ENCODE measurements at regions not wholly inside any gene's neighbourhood (a gene's known extent, or its start where the extent isn't known, plus 50 kb on each side); places are given as distances from the start of the nearest gene placed in this dataset.
"Not testable (repeated sequence)": the region's sequence is repeated elsewhere in the genome, so short reads cannot be mapped to it uniquely, and the experiment has no call there.

GRCh38 chr2:64737547-64737946 is 83.8 kb upstream of the SERTAD2 start:
- DNase-seq, result no peak
- in situ Hi-C loops (cut with MboI; ENCODE audit: low pct_unique_long_range_greater_than_20kb, low sequenced_read_pairs), result no loop called here

- in situ Hi-C loops (cut with MboI; ENCODE audit: low pct_unique_long_range_greater_than_20kb, low sequenced_read_pairs), result no loop called here
Measured at GRCh38 chr2:64738026-64738425, 84.3 kb upstream of the SERTAD2 start.

GRCh38 chr2:64742678-64743077 is 89.0 kb upstream of the SERTAD2 start:
- DNase-seq, result no peak
- in situ Hi-C loops (cut with MboI; ENCODE audit: low pct_unique_long_range_greater_than_20kb, low sequenced_read_pairs), result no loop called here

More at GRCh38 chr2:64738026-64738425, 84.3 kb upstream of the SERTAD2 start:
- DNase-seq, result no peak

GRCh38 chr2:64743739-64744330 is 90.1 kb upstream of the SERTAD2 start:
- no peak for DNase-seq
- in situ Hi-C loops (cut with MboI; ENCODE audit: low pct_unique_long_range_greater_than_20kb, low sequenced_read_pairs), result no loop called here

GRCh38 chr2:64745562-64745961 is 91.8 kb upstream of the SERTAD2 start:
- in situ Hi-C loops (cut with MboI; ENCODE audit: low pct_unique_long_range_greater_than_20kb, low sequenced_read_pairs), result no loop called here
- DNase-seq, result no peak

- in situ Hi-C loops (cut with MboI; ENCODE audit: low pct_unique_long_range_greater_than_20kb, low sequenced_read_pairs); DNase-seq: not testable (repeated sequence)
Measured at GRCh38 chr2:64747690-64748091, 94.0 kb upstream of the SERTAD2 start.

GRCh38 chr2:64748147-64748546 is 94.4 kb upstream of the SERTAD2 start:
- in situ Hi-C loops (cut with MboI; ENCODE audit: low pct_unique_long_range_greater_than_20kb, low sequenced_read_pairs), result no loop called here
- no peak for DNase-seq

- in situ Hi-C loops (cut with MboI; ENCODE audit: low pct_unique_long_range_greater_than_20kb, low sequenced_read_pairs), result no loop called here
- DNase-seq, result peak; percentile 27
Measured at GRCh38 chr2:64748561-64748960, 94.8 kb upstream of the SERTAD2 start.

GRCh38 chr2:64749446-64749845 is 95.7 kb upstream of the SERTAD2 start:
- DNase-seq, result peak; percentile 23
- in situ Hi-C loops (cut with MboI; ENCODE audit: low pct_unique_long_range_greater_than_20kb, low sequenced_read_pairs), result no loop called here

GRCh38 chr2:64750001-64750816 is 96.5 kb upstream of the SERTAD2 start:
- in situ Hi-C loops (cut with MboI; ENCODE audit: low pct_unique_long_range_greater_than_20kb, low sequenced_read_pairs), result no loop called here
- peak; percentile 61 for DNase-seq

GRCh38 chr2:64750817-64751285 is 97.1 kb upstream of the SERTAD2 start:
- DNase-seq, result peak; percentile 100
- in situ Hi-C loops (cut with MboI; ENCODE audit: low pct_unique_long_range_greater_than_20kb, low sequenced_read_pairs), result no loop called here

GRCh38 chr2:64751286-64752260 is 97.9 kb upstream of the SERTAD2 start:
- DNase-seq, result peak; percentile 72
- in situ Hi-C loops (cut with MboI; ENCODE audit: low pct_unique_long_range_greater_than_20kb, low sequenced_read_pairs), result no loop called here

GRCh38 chr2:64753399-64753798 is 99.7 kb upstream of the SERTAD2 start:
- in situ Hi-C loops (cut with MboI; ENCODE audit: low pct_unique_long_range_greater_than_20kb, low sequenced_read_pairs), result no loop called here

GRCh38 chr2:64754570-64754969 is 100.9 kb upstream of the SERTAD2 start:
- in situ Hi-C loops (cut with MboI; ENCODE audit: low pct_unique_long_range_greater_than_20kb, low sequenced_read_pairs), result no loop called here
- peak; percentile 35 for DNase-seq

More at GRCh38 chr2:64753399-64753798, 99.7 kb upstream of the SERTAD2 start:
- DNase-seq, result no peak

- in situ Hi-C loops (cut with MboI; ENCODE audit: low pct_unique_long_range_greater_than_20kb, low sequenced_read_pairs), result no loop called here
- DNase-seq, result no peak
Measured at GRCh38 chr2:64757126-64757525, 103.4 kb upstream of the SERTAD2 start.

- in situ Hi-C loops (cut with MboI; ENCODE audit: low pct_unique_long_range_greater_than_20kb, low sequenced_read_pairs), result no loop called here
- DNase-seq, result no peak
Measured at GRCh38 chr2:64760128-64760527, 106.4 kb upstream of the SERTAD2 start.

- in situ Hi-C loops (cut with MboI; ENCODE audit: low pct_unique_long_range_greater_than_20kb, low sequenced_read_pairs), result no loop called here
- DNase-seq, result no peak
Measured at GRCh38 chr2:64762301-64762997, 108.7 kb upstream of the SERTAD2 start.

GRCh38 chr2:64763126-64763525 is 109.4 kb upstream of the SERTAD2 start:
- in situ Hi-C loops (cut with MboI; ENCODE audit: low pct_unique_long_range_greater_than_20kb, low sequenced_read_pairs), result no loop called here

More at GRCh38 chr2:64763126-64763525, 109.4 kb upstream of the SERTAD2 start:
- peak; percentile 69 for DNase-seq

All from KBM-7 (cell line).